NT2/D1 (cell line): ENCODE measurements at regions not wholly inside any gene's neighbourhood (a gene's known extent, or its start where the extent isn't known, plus 50 kb on each side); places are given as distances from the start of the nearest gene placed in this dataset.

Experiments used
- SUZ12 ChIP-seq: IDR thresholded peaks from 2 replicates; pipeline ENCODE4 v1.6.1; 2011; ENCODE audit not compliant: insufficient read length, insufficient read depth; ENCODE audit errors: extremely low read depth
- YY1 ChIP-seq: IDR thresholded peaks from 2 replicates; pipeline ENCODE4 v1.6.1; 2011; ENCODE audit not compliant: insufficient read length, insufficient read depth
- ZNF274 ChIP-seq: IDR thresholded peaks from 2 replicates; pipeline ENCODE4 v1.6.1; 2011; ENCODE audit warnings: mild to moderate bottlenecking, low read depth, low read length

DNA sequence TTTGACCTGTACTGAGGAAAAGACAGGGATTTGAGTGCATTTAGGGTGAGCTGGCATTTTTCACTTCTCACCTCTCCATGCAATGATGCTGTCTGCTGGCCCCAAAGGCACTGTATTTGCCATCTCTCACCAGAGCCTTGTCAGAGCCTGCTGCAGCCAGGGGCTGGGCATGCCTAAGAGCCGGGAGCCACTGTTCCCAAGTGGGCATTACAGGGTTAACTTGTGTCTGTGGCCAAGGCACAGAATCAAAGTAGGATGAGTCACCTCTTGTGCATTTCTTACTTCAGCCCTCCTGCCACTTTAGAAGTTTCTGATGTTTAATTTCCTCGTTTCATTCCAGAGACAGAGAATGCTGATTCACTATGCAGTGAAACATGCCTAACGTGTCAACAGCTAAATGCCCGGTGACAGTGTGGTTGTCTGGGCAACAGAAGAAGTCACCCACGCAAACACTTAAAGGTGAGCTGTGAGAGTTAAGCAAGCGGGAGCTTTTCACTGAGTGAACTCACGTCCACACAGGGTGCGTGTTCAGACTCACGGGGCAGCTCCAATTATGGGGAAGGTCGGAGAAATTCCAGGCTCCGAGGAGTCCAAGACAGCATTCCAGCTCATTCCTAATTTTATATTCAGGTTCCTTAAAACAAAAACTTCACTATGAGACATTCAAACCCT lies 57.1 kb upstream of the IGFBP3 start:
- TF ChIP-seq YY1 (no peak), ZNF274 (no peak), SUZ12 (no peak)
